ENCODE measurements at regions not wholly inside any gene's neighbourhood (a gene's known extent, or its start where the extent isn't known, plus 50 kb on each side); places are given as distances from the start of the nearest gene placed in this dataset.

GRCh38 chr1:192914696-192915095 is 105.9 kb downstream of the RGS2 start:
- H3K36me3 Mint-ChIP-seq = peaks cover 4% of the 10 kb centered on the region
- no peak for DNase-seq (ENCODE audit: low spot score in 2 of 2, unreplicated experiment in 2 of 2)
- H3K27me3 Mint-ChIP-seq (ENCODE audit: low read depth) = no peaks in the 10 kb centered on the region
- H3K27ac Mint-ChIP-seq = no peak overlapping the region
- no peak for TF ChIP-seq CTCF (IDR thresholded peaks at IDR 0.05; ENCODE audit: unreplicated experiment)
- H3K9me3 Mint-ChIP-seq = peaks cover 10% of the 10 kb centered on the region
- H3K4me3 Mint-ChIP-seq = no peak overlapping the region
- peaks cover 7% of the 10 kb centered on the region for H3K4me1 Mint-ChIP-seq

DNA sequence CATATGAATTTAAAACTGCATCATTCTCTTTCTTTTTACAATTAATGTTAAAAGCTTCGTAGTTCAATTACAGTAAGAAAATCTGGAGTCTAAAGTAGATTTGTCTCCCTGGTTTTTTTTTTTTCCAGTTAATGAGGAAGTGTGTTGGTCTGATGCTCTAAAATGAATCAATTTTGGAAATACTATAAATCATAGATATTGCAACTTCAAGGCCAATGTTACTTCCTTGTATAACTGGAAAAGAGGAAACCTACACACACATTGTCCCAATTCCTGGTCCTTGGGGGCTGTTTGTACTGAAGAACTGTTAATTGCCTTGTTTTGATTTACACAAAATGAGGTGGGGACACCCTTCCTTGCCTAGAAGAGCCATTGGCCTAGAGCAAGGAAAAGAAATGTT is 107.2 kb downstream of the RGS2 start:
- peaks cover 4% of the 10 kb centered on the region for H3K36me3 Mint-ChIP-seq

DNA sequence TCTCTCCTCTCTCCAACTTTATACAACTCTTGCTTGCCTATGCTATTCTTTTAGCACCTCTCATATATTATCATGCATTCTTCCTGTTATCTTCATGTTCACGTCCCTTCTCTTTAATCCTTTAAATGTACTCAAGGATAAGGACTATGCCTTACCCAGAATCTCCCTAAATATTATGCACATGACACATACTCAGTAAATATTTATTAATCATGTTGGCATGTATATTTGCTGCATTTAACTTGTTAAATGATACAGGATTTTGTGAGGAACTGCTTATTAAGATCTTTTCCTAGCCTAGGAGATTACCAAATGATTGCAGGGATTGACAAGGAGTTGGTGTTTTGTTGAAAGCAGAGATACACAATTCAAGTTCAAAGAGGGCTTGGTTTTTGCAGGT is 109.4 kb downstream of the RGS2 start:
- H3K4me3 Mint-ChIP-seq = no peak overlapping the region
- H3K27ac Mint-ChIP-seq = no peak overlapping the region
- H3K9me3 Mint-ChIP-seq = no peaks in the 10 kb centered on the region
- no peak for TF ChIP-seq CTCF (IDR thresholded peaks at IDR 0.05; ENCODE audit: unreplicated experiment)
- no peak for DNase-seq (ENCODE audit: low spot score in 2 of 2, unreplicated experiment in 2 of 2)
- peaks cover 7% of the 10 kb centered on the region for H3K4me1 Mint-ChIP-seq
- no peaks in the 10 kb centered on the region for H3K27me3 Mint-ChIP-seq (ENCODE audit: low read depth)
- H3K36me3 Mint-ChIP-seq = no peaks in the 10 kb centered on the region

More for the DNA sequence above, 107.2 kb downstream of the RGS2 start:
- DNase-seq (ENCODE audit: low spot score in 2 of 2, unreplicated experiment in 2 of 2) = no peak
- H3K9me3 Mint-ChIP-seq = peaks cover 10% of the 10 kb centered on the region
- no peaks in the 10 kb centered on the region for H3K27me3 Mint-ChIP-seq (ENCODE audit: low read depth)
- H3K27ac Mint-ChIP-seq = no peak overlapping the region
- peaks cover 7% of the 10 kb centered on the region for H3K4me1 Mint-ChIP-seq
- no peak for TF ChIP-seq CTCF (IDR thresholded peaks at IDR 0.05; ENCODE audit: unreplicated experiment)
- H3K4me3 Mint-ChIP-seq = no peak overlapping the region

DNA sequence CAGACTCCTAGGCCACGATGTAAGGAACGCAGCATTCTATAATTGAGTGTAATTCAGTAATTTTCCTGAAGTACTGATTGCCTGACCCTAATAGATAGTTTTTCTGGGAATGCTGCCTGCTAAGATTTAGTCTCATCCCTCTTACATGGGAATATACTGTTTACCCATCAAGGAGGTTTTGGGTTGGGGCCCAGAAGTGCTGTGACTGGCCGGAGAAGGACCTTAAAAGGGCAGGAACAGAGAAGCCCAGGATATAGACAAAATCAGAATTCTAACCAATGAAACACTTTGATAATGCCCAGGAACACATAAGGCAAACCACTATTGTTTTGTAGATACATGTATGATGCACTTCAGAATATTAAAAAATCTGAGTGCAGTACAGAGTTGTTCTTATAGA is 111.6 kb downstream of the RGS2 start:
- no peak for TF ChIP-seq CTCF (IDR thresholded peaks at IDR 0.05; ENCODE audit: unreplicated experiment)
- Mint-ChIP-seq H3K27ac (no peak overlapping the region), H3K4me3 (no peak overlapping the region), H3K27me3 (ENCODE audit: low read depth) (no peaks in the 10 kb centered on the region), H3K9me3 (no peaks in the 10 kb centered on the region), H3K36me3 (no peaks in the 10 kb centered on the region), H3K4me1 (no peaks in the 10 kb centered on the region)
- DNase-seq (ENCODE audit: low spot score in 2 of 2, unreplicated experiment in 2 of 2) = no peak

DNA sequence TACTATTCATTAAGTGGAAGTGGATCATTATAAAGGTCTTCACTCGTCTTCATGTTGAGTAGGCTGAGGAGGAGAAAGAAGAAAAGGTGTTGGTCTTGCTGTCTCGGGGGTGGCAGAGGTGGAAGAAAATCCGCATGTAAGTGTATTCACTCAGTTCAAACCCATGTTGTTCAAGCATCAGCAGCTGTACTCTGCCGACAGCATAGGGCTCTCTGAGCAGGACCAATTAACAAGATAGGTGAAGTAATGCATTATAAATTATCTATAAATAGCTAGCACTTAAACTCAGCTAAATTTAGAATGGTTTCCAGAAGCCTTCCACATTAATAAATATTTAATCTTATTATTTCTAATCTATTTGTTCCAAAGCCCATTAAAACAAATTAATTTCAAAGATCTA is 116.8 kb downstream of the RGS2 start:
- no peak overlapping the region for H3K27ac Mint-ChIP-seq
- H3K9me3 Mint-ChIP-seq = no peaks in the 10 kb centered on the region
- no peaks in the 10 kb centered on the region for H3K4me1 Mint-ChIP-seq
- H3K4me3 Mint-ChIP-seq = no peak overlapping the region
- H3K27me3 Mint-ChIP-seq (ENCODE audit: low read depth) = no peaks in the 10 kb centered on the region
- TF ChIP-seq CTCF (IDR thresholded peaks at IDR 0.05; ENCODE audit: unreplicated experiment) = no peak
- DNase-seq (ENCODE audit: low spot score in 2 of 2, unreplicated experiment in 2 of 2) = no peak
- H3K36me3 Mint-ChIP-seq = no peaks in the 10 kb centered on the region

DNA sequence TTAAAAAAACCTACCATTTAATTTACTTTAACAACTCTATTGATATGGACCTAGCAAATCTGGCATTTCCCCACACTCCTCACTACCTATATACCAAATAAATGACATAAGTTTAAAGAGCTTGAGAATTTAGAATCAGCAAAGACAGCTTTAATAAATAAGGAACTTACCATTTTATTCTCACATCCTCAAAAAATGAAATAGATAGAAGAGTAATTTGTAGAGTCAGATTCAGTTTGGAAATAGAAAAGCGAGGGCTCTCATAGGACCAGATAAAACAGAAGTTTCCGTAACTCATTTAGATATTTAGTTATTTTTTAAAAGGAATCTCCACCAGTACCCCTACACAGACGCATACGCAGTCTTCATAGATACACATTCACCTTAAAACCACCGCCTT is 117.9 kb downstream of the RGS2 start:
- no peaks in the 10 kb centered on the region for H3K27me3 Mint-ChIP-seq (ENCODE audit: low read depth)
- TF ChIP-seq CTCF (IDR thresholded peaks at IDR 0.05; ENCODE audit: unreplicated experiment) = no peak
- no peak overlapping the region for H3K4me3 Mint-ChIP-seq
- no peaks in the 10 kb centered on the region for H3K4me1 Mint-ChIP-seq
- H3K36me3 Mint-ChIP-seq = no peaks in the 10 kb centered on the region
- no peaks in the 10 kb centered on the region for H3K9me3 Mint-ChIP-seq
- H3K27ac Mint-ChIP-seq = no peak overlapping the region
- no peak for DNase-seq (ENCODE audit: low spot score in 2 of 2, unreplicated experiment in 2 of 2)

Measured in mesothelial cell of epicardium (in vitro differentiated cells).